ENCODE measurements at regions not wholly inside any gene's neighbourhood (a gene's known extent, or its start where the extent isn't known, plus 50 kb on each side); places are given as distances from the start of the nearest gene placed in this dataset.

GRCh38 chr4:159758061-159758460 is 655.2 kb downstream of the RAPGEF2 start:
- no peak overlapping the region for H3K4me3 ChIP-seq (ENCODE audit: low read depth, low read length)
- no peak for TF ChIP-seq CTCF (conservative IDR thresholded peaks at IDR 0.05; ENCODE audit: low read depth, low read length)
- no peak for DNase-seq (ENCODE audit: low read depth)

GRCh38 chr4:159762672-159763071 is 659.8 kb downstream of the RAPGEF2 start:
- TF ChIP-seq CTCF (conservative IDR thresholded peaks at IDR 0.05; ENCODE audit: low read depth, low read length): no peak
- DNase-seq (ENCODE audit: low read depth): no peak

GRCh38 chr4:159764343-159764952 is 661.6 kb downstream of the RAPGEF2 start:
- DNase-seq (ENCODE audit: low read depth): peak; percentile 9
- TF ChIP-seq CTCF (conservative IDR thresholded peaks at IDR 0.05; ENCODE audit: low read depth, low read length): peak; percentile 67

More at GRCh38 chr4:159762672-159763071, 659.8 kb downstream of the RAPGEF2 start:
- no peak overlapping the region for H3K4me3 ChIP-seq (ENCODE audit: low read depth, low read length)

GRCh38 chr4:159765382-159765781 is 662.5 kb downstream of the RAPGEF2 start:
- no peak overlapping the region for H3K4me3 ChIP-seq (ENCODE audit: low read depth, low read length)
- DNase-seq (ENCODE audit: low read depth): no peak
- TF ChIP-seq CTCF (conservative IDR thresholded peaks at IDR 0.05; ENCODE audit: low read depth, low read length): no peak

More at GRCh38 chr4:159764343-159764952, 661.6 kb downstream of the RAPGEF2 start:
- no peak overlapping the region for H3K4me3 ChIP-seq (ENCODE audit: low read depth, low read length)

GRCh38 chr4:159766241-159766640 is 663.4 kb downstream of the RAPGEF2 start:
- TF ChIP-seq CTCF (conservative IDR thresholded peaks at IDR 0.05; ENCODE audit: low read depth, low read length): no peak
- DNase-seq (ENCODE audit: low read depth): no peak
- H3K4me3 ChIP-seq (ENCODE audit: low read depth, low read length): no peak overlapping the region

- no peak for DNase-seq (ENCODE audit: low read depth)
Measured at GRCh38 chr4:159767406-159767805, 664.5 kb downstream of the RAPGEF2 start.

More at GRCh38 chr4:159767406-159767805, 664.5 kb downstream of the RAPGEF2 start:
- TF ChIP-seq CTCF (conservative IDR thresholded peaks at IDR 0.05; ENCODE audit: low read depth, low read length): no peak
- no peak overlapping the region for H3K4me3 ChIP-seq (ENCODE audit: low read depth, low read length)

All from epithelial cell of proximal tubule (primary cell).